NCI-H187 treated with DMSO at 0.1 percent for 48 hours (cell line): ENCODE measurements at regions not wholly inside any gene's neighbourhood (a gene's known extent, or its start where the extent isn't known, plus 50 kb on each side); places are given as distances from the start of the nearest gene placed in this dataset.
"Not testable (repeated sequence)": the region's sequence is repeated elsewhere in the genome, so short reads cannot be mapped to it uniquely, and the experiment has no call there.

ENCODE experiments used
- DNase-seq: peaks from one replicate; lab custom pipeline; 2025; lab: John Stamatoyannopoulos, UW

DNA sequence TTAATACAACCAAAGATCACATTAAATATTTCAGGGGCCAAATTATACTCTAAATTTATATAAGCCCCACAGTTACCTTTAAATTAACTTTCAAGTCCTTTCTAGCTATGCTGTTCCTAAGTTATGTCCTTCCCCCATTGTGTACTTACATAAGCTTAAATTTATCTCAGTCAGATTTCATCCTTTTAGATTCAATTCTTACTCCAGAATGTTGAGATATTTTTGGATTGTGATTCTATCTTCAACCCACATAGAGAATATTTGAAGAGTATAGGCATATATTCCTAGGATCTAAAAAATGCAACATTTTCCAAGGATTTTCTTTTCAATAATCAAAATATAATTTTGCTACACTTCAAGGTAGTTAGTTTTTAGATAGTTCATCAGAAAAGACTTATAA lies 242.8 kb downstream of the KCNE4 start:
- DNase-seq: no peak

DNA sequence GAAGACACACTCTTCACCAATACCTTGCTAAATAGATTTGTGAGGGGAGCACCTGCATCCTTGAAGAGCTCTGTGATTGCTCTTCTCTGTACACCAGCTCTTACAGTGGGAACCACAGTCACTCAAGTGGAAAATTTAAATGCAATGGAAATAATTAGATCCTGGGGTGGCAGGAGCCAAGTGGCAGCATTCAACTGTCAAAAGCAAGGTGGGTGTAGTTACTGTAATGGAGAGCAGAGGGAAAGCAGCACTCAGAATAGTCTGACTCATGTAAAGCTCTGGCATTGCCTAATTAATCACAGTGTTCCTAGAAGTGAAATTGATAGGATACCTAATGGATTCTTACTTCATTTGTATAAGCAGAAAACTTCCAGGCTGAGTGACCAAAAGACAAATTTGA lies 245.8 kb downstream of the KCNE4 start:
- DNase-seq: peak; percentile 87

DNA sequence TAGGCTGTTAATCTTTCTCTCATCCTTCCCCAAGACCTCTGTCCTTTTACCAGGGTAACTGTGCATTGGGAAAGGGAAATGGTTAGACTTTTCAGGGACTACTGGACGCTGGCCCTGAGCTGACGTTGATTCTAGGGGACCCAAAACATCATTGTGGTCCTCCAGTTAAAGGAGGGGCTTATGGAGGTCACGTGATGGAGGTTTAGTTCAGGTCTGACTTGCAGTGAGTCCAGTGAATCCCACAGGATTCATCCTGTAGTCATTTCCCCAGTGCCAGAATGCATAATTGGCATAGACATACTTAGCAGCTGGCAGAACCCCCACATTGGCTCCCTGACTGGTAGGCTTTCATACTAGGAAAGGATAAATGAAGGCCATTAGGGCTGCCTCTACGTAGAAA lies 246.3 kb downstream of the KCNE4 start:
- not testable (repeated sequence) for DNase-seq

DNA sequence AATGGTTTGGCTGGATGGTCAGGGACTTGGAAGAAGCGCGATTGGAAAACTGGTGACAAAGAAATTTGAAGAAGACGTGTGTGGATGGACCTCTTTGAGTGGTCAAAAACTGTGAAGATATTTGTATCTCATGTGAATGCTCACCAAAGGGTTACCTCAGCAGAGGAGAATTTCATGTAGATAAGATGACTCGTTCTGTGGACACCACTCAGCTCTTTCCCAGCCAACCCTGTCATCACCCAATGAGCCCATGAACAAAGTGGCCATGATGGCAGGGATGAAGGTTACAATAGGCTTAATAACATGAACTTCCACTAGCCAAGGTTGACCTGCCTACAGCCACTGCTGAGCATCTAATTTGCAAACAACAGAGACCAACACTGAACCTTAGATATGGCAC lies 248.3 kb downstream of the KCNE4 start:
- no peak for DNase-seq

DNA sequence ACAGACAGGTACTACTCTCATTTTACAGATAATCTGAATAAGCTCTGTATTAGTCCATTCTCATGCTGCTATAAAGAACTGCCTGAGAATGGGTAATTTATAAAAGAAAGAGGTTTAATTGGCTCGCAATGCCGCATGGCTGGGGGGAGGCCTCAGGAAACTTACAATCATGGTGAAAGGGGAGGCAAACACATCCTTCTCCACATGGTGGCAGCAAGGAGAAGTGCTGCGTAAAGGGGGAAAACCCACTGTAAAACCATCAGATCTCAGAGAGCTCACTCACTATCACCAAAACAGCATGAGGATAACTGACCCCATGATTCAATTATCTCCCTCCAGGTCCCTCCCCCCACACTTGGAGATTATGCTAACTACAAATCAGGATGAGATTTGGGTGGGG lies 254.4 kb downstream of the KCNE4 start:
- no peak for DNase-seq

DNA sequence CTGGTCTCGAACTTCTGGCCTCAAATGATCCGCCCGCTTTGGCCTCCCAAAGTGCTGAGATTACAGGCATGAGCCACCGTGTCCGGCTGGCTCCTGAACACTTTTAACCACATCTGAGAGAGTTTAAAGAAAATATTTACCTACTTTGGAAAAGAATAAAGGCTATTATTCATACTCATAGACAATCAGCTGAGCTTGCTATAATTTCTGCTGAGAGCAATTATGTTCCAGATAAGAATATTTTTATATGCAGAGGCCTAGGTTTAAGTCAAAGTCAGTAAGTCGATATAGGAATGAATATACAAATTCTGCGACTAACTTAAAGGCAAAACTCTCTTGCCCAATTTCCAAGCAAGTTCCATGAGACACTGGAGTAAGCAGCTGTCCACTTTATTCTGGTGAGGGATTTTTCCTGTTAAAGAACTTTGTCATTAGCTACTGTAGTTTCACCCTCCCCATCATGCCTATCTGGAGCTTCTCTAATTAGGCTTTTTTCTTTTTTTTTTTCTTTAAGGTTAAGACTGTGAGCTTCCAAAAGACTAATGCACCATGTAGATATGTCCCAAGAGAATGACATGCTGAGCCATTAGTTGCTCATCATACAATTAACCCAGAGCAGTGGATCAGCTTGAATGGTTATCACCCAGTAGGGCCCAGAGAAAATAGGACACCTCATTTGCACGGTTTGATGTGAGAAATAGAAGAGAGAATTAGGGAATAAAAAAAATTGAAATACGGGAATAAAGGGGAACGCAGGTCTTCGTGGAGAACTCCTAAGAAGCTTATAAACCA lies 260.1 kb downstream of the KCNE4 start:
- no peak for DNase-seq

DNA sequence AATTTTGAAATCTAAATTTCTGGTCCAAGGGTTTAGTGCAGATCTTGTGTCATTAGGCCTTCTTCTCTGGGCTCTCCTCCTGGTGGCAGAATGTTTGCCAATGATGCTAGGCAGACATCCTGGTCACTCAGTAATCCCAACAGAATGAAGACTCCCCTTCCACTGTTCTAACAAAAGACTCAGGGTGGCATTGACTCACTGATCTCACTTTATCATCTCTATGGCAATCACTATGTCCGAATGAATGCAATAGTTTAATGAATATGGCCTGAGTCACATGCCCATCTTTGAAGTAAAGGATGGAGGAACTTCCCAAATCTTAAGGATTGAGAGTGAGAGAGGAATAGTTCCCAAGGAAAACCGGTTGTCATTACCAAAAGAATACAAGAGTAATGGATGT lies 261.1 kb downstream of the KCNE4 start:
- DNase-seq: no peak

DNA sequence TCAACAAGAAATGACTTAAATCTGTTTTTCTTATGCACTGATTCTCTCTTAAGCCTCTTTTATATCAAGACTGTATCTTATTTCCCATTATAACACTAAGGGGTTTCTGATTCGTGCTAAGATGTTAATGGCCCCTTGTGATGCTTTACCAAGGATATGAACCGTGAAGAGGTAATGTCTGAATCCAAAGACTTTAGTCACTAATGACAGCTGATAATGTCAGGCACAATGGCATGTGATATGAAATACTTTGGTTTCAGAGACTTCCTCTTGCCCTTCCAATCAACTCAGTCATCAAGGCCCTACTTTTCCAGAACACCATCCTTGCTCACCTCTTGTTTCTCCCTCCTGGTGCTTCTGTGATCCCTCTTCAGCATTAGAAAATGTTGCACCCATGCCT lies 262.8 kb downstream of the KCNE4 start:
- DNase-seq: peak; percentile 41

DNA sequence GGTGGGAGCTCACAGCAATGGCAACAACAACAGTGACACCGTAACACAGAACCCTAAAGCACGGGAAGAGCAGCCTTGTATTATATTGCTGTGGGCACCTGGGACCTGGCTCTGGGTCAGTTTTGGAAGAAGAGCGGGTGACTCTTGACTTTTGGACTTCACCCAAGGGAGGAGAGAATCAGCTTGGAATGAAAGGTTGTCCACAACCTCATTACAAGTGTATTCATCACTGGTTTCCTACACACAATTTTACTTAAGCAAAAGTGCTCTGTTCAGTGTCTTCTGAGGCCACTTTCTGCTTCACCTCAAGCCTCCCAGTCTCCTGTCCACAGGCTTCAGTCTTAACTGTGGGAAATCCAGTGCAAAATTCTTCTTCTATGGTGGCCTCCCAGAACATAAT lies 263.8 kb downstream of the KCNE4 start:
- no peak for DNase-seq

DNA sequence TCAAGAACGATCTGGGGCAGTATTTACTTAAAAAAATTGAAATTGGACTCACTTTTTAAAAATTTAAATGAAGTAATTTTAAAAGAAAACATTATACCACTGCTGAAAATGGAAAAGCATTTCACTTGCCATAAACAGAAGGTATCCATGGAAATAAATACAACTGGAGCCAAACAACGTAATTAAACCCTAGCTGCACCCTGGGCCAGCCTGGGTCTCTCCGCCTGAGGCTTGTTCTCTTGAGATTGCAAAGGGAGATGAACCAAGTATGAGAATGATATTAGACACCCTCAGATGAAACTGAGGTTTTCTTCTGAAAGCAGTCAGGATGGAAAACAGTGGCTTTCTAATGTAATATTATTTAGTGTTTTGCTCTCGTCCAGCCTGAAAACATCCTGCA lies 264.4 kb downstream of the KCNE4 start:
- no peak for DNase-seq

DNA sequence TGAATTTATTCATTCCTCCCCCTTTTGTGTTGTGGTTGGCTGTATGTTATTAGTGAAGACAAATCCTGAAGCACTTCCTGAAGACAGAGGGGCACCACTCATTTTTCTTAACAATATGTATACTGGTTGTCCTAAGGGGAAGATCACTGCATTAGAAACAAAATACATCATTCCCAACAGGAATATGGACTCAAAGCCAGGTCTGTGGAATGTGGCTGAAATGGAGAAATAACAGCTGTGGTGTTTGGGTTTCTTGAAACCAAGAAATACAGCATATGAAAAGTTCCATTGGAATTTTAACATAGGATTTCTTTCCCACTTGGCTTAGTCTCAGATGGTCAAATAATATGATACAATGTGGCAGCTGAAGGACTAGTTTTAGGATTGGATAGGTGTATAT lies 267.6 kb downstream of the KCNE4 start:
- no peak for DNase-seq

DNA sequence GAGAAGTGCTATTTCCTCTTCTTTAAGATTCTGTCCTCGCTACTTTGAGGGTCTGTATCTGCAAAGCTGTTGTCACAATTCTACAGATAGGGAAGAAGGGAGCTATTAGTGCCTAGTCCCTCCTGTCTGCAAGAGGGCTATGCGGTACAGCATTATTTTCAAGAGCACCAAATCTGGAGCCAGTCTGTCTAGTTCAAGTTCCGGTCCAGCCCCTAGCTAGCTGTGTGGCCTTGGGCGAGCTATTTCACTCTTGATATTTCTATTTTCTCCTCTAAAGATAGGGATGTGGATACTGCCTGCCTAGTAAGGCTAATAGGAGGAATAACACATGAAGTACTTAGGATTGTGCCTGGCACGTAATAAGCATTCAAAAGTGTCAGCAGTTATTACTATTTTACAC lies 272.4 kb downstream of the KCNE4 start:
- DNase-seq: no peak

DNA sequence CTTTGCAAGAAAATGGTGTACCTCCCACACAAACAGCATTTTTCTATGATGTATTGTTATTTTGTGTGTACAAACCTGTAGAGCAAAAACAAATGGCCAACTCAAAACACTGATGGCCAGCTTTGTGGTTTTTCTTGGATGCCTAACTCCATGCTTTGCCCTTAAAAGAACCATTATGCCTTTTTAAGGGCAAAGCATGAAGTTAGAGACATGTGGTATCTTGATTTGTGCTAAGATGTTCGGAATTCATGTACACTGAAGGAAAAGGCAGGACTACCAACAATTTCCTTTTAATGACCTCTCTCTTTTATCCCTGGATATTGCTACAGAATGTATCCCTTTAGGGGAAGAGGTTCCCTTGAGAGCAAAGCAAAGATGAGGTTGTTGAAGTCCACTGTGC lies 273.6 kb downstream of the SCG2 start:
- DNase-seq: no peak

DNA sequence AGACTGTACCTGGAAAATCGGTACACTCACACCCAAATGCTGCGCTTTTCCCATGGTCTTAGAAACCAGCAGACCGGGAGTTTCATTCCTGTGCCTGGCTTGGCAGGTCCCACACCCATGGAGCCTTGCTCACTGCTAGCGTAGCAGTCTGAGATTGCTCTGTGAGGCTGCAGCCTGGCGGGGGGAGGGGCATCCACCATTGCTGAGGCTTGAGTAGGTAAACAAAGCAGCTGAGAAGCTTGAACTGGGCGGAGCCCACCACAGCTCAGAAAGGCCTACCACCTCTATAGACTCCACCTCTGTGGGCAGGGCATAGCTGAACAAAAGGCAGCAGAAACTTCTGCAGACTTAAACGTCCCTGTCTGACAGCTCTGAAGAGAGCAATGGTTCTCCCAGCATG lies 271.4 kb downstream of the SCG2 start:
- DNase-seq: not testable (repeated sequence)

DNA sequence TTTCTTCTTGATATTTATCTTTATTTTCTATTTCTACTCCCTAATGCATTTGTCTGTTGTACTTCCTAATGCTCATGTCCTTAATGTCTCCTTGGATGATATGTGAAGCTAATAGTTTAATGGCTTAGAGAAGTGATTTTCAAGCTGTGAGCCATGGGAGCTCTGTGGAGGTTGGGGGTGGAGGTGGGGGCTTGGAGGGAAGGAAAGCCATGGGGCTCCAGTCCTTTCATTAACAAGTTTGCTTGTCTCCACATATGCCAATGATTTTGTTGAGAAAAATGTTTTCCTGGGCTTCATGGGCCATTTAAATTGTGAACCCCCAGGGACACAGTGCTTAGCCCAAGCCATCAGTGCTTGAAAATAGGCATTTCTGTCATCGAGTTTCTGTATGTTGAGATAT lies 264.1 kb downstream of the SCG2 start:
- DNase-seq: no peak

DNA sequence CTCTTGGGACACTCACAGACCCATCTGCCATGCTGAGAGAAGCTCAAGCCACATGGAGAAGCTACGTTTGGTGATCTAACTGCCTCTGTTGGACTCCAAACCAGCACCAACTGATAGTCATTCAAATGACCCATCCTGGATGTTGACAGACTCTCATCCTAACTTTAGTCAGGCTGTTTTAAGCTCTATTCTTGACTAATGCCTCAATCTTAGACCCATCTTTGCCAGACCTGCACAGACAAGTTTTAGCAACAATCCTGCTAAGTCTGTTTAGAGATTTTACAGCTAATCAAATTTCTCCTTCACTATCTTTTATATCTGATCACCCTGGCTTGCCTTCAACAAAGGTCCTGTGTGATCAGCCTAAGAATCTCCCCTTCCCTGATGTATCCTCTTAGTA lies 245.1 kb downstream of the SCG2 start:
- DNase-seq: no peak

DNA sequence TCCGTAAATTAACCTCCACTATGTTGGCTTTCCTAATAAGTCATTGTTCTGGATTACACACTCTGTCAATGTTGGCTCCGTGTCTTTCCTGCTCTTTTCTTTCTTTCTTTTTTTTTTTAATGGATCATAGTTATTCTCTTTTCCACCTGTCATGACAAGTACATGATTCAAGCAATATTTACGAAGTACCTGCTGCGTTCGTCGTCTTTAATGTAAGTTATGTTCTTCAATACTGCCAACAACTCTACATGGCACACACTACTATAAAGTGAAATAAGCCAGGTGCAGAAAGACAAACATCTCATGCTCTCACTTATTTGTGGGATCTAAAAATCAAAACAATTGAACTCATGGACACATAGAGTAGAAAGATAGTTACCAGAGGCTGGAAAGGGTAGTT lies 239.1 kb downstream of the SCG2 start:
- no peak for DNase-seq

DNA sequence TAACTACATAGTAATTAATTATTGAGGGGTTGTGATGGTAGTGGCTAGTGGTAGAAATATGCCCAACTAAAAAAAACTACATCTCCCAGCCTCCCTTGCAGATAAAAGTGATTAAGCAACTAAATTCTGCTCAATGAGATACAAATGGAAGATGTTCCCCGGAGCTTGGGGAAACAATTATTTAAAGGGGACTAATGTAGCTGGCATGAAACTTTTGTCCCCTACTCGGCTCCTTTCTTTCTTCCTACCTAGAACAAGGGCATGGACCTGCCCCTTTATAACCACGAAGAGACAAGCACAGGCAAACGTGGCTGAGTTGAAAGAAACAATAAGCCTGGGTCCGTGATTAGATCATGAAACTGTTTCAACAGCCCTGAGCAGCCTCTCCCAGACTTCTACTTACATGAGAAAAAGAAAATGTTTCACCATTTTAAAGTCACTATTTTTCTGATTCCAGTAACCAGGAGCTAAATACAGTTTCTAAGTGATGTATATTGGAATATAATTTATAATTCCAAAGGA lies 236.9 kb downstream of the SCG2 start:
- DNase-seq: no peak

DNA sequence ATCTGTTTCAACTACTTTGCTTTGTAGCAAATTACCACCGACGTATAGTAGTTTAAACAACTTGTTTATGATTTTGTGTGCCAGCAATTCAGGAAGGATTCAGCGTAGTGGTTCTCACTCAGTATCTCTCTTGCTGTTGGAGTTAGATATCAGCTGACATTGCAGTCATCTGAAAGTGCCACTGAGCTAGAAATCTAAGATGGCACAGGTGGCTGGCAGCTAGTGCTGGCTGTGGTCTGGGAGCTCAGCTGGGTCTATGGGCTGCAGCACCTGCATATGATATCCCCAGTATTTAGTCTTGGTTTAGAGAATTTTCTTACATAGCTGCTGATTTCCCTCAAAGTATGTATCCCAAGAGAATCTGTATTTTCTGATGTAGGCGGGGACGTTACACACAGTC lies 235.6 kb downstream of the SCG2 start:
- no peak for DNase-seq

DNA sequence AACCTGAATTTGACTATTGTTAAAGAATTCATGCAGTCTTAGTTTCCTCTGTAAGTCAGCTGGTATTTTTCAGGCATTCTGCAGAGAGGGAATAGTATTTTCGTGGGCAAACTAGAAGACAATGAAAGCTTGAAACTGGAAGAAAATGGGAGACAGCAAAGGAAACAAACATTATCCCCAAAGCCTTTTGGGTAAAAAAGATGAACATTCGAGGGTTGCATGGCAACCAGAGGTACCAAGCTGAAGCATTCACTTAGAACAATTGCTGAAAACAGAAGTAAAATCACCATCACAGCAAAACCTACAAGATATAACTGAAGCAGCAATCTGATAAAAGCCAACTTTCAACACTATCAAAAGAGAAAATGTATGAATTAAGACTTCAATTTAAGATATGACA lies 233.7 kb downstream of the SCG2 start:
- DNase-seq: no peak

DNA sequence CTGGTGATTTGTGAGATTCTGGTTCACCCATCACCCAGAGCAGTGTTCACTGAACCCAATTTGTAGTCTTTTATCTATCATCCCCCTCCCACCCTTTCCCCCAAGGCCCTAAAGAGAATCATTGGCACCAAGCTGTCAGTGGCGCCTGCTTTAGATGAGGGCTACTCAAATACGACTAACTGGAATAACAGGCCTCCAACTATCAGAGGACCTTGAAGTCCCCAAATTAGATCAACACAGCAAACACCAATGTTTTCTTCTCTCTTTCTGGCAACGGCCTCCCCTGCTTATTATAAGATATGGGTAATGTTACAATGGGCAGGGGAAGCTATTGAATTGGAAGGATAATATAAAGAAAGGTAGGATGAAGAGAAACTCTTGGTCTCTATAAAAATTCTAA lies 232.3 kb downstream of the SCG2 start:
- DNase-seq: no peak

DNA sequence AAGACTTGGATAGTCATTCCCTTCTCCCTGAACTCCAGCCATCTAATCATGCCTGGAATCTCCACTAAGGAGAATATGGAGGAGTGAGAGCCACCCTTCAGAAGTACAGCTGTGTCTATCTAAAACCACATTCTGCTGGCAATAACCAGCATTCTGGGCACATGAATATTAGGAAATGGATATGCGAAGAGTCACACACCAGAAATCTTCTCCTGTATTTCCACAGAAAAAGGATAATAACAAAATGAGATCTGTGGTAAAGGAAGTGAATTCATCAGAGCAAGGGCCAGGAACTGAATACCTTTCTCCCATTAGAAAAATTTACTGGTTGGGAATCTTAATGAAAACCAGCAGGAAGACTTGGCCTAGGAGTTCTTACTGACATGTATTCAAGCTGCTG lies 218.8 kb downstream of the SCG2 start:
- no peak for DNase-seq

DNA sequence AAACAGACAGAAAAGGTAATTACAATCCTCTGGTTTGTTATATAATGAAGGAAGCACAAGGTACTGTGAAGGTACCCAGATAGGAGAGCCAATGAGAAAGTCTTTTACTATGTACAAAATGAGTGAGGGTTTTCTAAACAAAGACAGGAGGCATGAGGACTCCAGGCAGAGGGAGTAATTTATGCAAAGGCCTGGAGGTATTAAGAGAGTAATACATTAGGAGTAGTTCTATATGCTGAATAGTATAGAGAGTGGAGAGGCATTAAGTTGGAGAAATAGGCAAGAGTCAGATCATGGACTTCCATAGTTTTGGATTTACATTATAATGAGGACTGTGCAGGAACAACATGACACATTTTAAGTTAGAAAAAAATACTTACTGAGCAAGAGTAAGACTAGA lies 216.0 kb downstream of the SCG2 start:
- no peak for DNase-seq

DNA sequence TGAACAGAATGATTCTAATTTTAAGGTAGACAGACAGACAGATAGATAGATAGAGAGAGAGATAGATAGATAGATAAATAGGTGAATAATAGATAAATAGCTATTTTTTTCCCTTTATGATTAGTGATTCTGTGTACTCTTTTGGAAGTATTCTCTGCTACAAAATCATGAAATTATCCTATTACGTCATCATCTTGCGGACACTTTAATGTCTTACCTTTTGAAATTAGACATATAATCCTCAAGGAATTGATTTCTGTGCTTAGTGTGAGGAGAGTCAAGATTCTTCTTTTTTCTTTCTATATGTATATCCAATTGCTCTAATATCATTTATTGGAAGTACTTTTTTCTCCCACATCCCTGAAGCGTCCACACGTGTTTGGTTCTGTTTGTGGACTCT lies 215.2 kb downstream of the SCG2 start:
- no peak for DNase-seq
